Neural cell (in vitro differentiated cells): ENCODE measurements at regions not wholly inside any gene's neighbourhood (a gene's known extent, or its start where the extent isn't known, plus 50 kb on each side); places are given as distances from the start of the nearest gene placed in this dataset.

Experiments
- H2AFZ ChIP-seq: fragments of 200-600, 300-800 bp; sonication (generic), shearing (Covaris generic); 2 replicates; pipeline ENCODE4 v1.6.0; 2014; ENCODE audit warnings: low read depth, mild to moderate bottlenecking, antibody characterized with exemption, low read length, moderate library complexity
- H3F3A ChIP-seq: fragments of 200-600 bp; shearing (Covaris generic); 2 replicates; pipeline ENCODE4 v1.6.1; 2016; ENCODE audit warnings: mild to moderate bottlenecking, moderate library complexity, mixed read lengths, antibody characterized with exemption, low read length; ENCODE audit not compliant: insufficient read depth, poor library complexity, severe bottlenecking
- H3K27ac ChIP-seq: fragments of 200-600, 300-800 bp; sonication (generic), shearing (Covaris generic); 2 replicates; pipeline ENCODE4 v1.5.1; 2014; ENCODE audit warnings: mild to moderate bottlenecking, low read length, moderate library complexity
- H3K27me3 ChIP-seq: fragments of 300-800, 200-600 bp; sonication (generic), shearing (Covaris generic); 2 replicates; pipeline ENCODE4 v1.6.0; 2014; ENCODE audit warnings: mild to moderate bottlenecking, low read depth, low read length, moderate library complexity; ENCODE audit not compliant: insufficient read depth
- H3K36me3 ChIP-seq: fragments of 300-800, 200-600 bp; sonication (generic), shearing (Covaris generic); 2 replicates; pipeline ENCODE4 v1.5.1; 2014; ENCODE audit warnings: mild to moderate bottlenecking, antibody characterized with exemption, low read length, moderate library complexity; ENCODE audit not compliant: insufficient read depth
- H3K4me2 ChIP-seq: fragments of 300-800, 200-600 bp; sonication (generic), shearing (Covaris generic); 2 replicates; pipeline ENCODE4 v1.6.0; 2014; ENCODE audit warnings: mild to moderate bottlenecking, low read length
- H3K4me3 ChIP-seq: fragments of 300-800, 200-600 bp; sonication (generic), shearing (Covaris generic); 2 replicates; pipeline ENCODE4 v1.5.1; 2014; ENCODE audit warnings: mild to moderate bottlenecking, low read length, moderate library complexity
- H3K79me2 ChIP-seq: fragments of 200-600 bp; shearing (Covaris generic); replicated peaks from 2 replicates; pipeline ENCODE4 v1.6.0; 2014; ENCODE audit warnings: mild to moderate bottlenecking, low read length, moderate library complexity; ENCODE audit not compliant: insufficient read depth
- H3K9ac ChIP-seq: fragments of 300-800, 200-600 bp; sonication (generic), shearing (Covaris generic); 2 replicates; pipeline ENCODE4 v1.6.1; 2016; ENCODE audit warnings: mild to moderate bottlenecking, low read length, mixed read lengths
- H3K9me2 ChIP-seq: fragments of 200-600 bp; shearing (Covaris generic); 2 replicates; pipeline ENCODE4 v1.6.1; 2016; ENCODE audit warnings: mild to moderate bottlenecking, low read length, mixed read lengths; ENCODE audit not compliant: insufficient read depth
- H3K9me3 ChIP-seq: fragments of 200-600, 300-800 bp; sonication (generic), shearing (Covaris generic); 2 replicates; pipeline ENCODE4 v1.6.1; 2016; ENCODE audit warnings: mild to moderate bottlenecking, mixed run types, low read length, moderate library complexity, mixed read lengths
- H4K20me1 ChIP-seq: fragments of 200-600 bp; shearing (Covaris generic); 2 replicates; pipeline ENCODE4 v1.6.1; 2016; ENCODE audit warnings: mild to moderate bottlenecking, mixed run types; ENCODE audit not compliant: insufficient read depth
- EP300 ChIP-seq: fragments of 450-650 bp; conservative IDR thresholded peaks from 2 replicates; pipeline ENCODE4 v1.6.1; 2014; ENCODE audit warnings: antibody characterized with exemption, mild to moderate bottlenecking, moderate library complexity; ENCODE audit not compliant: poor library complexity, severe bottlenecking
- EZH2 ChIP-seq: fragments of 200-600, 300-800 bp; shearing (Covaris generic), sonication (generic); IDR thresholded peaks from 2 replicates; pipeline ENCODE4 v1.6.1; 2014; ENCODE audit warnings: antibody characterized with exemption, low read length, borderline replicate concordance, mild to moderate bottlenecking; ENCODE audit not compliant: insufficient read depth, poor library complexity, severe bottlenecking
- MXI1 ChIP-seq: fragments of 450-650 bp; conservative IDR thresholded peaks from 2 replicates; pipeline ENCODE4 v1.6.1; 2014; ENCODE audit warnings: antibody characterized with exemption, mild to moderate bottlenecking; ENCODE audit not compliant: poor library complexity, severe bottlenecking
- POLR2AphosphoS5 ChIP-seq: IDR thresholded peaks from 2 replicates; pipeline ENCODE4 v1.6.1; 2012
- RAD21 ChIP-seq: fragments of 450-650 bp; conservative IDR thresholded peaks from 2 replicates; pipeline ENCODE4 v1.6.1; 2014; ENCODE audit warnings: antibody characterized with exemption, mild to moderate bottlenecking, moderate library complexity
- SMC3 ChIP-seq: fragments of 450-650 bp; conservative IDR thresholded peaks from 2 replicates; pipeline ENCODE4 v1.6.1; 2014; ENCODE audit warnings: antibody characterized with exemption, mild to moderate bottlenecking, moderate library complexity; ENCODE audit not compliant: poor library complexity
- TAF1 ChIP-seq: IDR thresholded peaks from 2 replicates; pipeline ENCODE4 v1.6.1; 2012; ENCODE audit warnings: low read depth
- TF ChIP-seq, protein P1 (sequence below): IDR thresholded peaks from 2 replicates; pipeline ENCODE4 v1.6.1; 2012; ENCODE audit warnings: borderline replicate concordance
- TF ChIP-seq, protein P2 (sequence below): fragments of 450-650 bp; IDR thresholded peaks from 2 replicates; pipeline ENCODE4 v1.5.1; 2014; ENCODE audit warnings: antibody characterized with exemption, mild to moderate bottlenecking, moderate library complexity; ENCODE audit not compliant: poor library complexity, severe bottlenecking

DNA sequence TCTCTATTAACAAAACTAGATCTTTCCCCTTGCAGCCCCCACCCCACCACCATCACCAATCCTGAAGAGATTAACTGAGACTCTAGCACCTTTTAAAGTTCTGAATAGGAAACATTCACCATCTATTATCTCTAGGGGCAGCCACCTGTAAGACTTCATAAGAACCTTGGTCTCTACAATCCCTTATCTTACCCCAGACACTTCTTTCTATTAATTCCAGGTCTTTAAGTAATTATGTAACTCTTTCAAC is 180.2 kb upstream of the FBXL17 start:
- Histone ChIP-seq H3K9me2 (no peaks in the 10 kb centered on the region), H3K79me2 (no peaks in the 10 kb centered on the region), H3K4me2 (no peak overlapping the region), H3K4me3 (no peak overlapping the region), H3F3A (no peaks in the 10 kb centered on the region), H3K36me3 (no peaks in the 10 kb centered on the region), H4K20me1 (no peaks in the 10 kb centered on the region), H2AFZ (no peak overlapping the region), H3K9me3 (no peaks in the 10 kb centered on the region), H3K9ac (no peak overlapping the region), H3K27ac (no peak overlapping the region), H3K27me3 (no peaks in the 10 kb centered on the region)
- TF ChIP-seq TAF1 (no peak), EP300 (no peak), EZH2 (no peak)

DNA sequence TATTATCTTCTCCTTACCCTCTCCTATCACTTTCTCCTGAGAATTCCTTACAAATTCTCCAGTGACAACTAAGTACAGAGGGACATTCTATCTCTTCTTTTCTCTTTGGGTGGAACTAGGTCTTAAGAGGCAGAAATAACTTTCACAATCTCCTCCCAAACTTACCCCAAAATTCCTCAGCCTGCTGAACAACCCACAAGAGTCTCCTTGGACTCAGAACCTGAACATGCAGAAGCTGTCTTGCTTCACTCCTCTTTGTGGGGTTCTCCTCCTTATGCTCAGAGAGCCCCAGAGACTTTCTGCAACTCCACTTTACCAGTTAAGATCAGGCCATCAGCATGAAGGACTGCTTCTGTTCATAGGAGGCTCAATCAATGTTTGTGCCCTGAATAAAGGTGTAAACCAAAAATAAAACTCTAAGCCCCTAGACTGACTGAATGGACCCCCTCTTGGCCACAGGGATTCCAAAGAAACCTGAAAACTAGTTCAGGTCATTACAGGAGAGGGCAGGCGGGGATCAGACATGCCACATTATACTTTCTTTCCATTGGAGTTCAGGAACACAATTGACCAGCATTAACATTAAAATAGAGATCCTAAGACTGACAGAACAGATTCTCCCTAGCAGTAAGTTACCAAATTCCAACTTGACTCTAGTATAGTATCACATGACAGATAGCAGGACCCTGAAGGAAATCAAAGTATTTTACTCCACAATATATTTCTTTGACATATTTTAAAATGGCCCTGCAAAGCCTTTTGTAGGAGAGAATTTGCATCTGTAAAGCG is 179.7 kb upstream of the FBXL17 start:
- H3K9me2 ChIP-seq: no peaks in the 10 kb centered on the region
- no peaks in the 10 kb centered on the region for H3K27me3 ChIP-seq
- no peaks in the 10 kb centered on the region for H3K9me3 ChIP-seq
- H3K4me3 ChIP-seq: no peak overlapping the region
- no peaks in the 10 kb centered on the region for H3K36me3 ChIP-seq
- no peaks in the 10 kb centered on the region for H3K79me2 ChIP-seq
- H3K4me2 ChIP-seq: no peak overlapping the region
- TF ChIP-seq EZH2: no peak
- TF ChIP-seq SMC3: no peak
- TF ChIP-seq POLR2AphosphoS5: no peak
- no peak for TF ChIP-seq TAF1
- TF ChIP-seq EP300: no peak
- TF ChIP-seq, protein P1, sequence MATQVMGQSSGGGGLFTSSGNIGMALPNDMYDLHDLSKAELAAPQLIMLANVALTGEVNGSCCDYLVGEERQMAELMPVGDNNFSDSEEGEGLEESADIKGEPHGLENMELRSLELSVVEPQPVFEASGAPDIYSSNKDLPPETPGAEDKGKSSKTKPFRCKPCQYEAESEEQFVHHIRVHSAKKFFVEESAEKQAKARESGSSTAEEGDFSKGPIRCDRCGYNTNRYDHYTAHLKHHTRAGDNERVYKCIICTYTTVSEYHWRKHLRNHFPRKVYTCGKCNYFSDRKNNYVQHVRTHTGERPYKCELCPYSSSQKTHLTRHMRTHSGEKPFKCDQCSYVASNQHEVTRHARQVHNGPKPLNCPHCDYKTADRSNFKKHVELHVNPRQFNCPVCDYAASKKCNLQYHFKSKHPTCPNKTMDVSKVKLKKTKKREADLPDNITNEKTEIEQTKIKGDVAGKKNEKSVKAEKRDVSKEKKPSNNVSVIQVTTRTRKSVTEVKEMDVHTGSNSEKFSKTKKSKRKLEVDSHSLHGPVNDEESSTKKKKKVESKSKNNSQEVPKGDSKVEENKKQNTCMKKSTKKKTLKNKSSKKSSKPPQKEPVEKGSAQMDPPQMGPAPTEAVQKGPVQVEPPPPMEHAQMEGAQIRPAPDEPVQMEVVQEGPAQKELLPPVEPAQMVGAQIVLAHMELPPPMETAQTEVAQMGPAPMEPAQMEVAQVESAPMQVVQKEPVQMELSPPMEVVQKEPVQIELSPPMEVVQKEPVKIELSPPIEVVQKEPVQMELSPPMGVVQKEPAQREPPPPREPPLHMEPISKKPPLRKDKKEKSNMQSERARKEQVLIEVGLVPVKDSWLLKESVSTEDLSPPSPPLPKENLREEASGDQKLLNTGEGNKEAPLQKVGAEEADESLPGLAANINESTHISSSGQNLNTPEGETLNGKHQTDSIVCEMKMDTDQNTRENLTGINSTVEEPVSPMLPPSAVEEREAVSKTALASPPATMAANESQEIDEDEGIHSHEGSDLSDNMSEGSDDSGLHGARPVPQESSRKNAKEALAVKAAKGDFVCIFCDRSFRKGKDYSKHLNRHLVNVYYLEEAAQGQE: no peak
- no peak for TF ChIP-seq RAD21
- no peak for TF ChIP-seq MXI1
- H3K9ac ChIP-seq: no peak overlapping the region
- no peaks in the 10 kb centered on the region for H4K20me1 ChIP-seq
- no peaks in the 10 kb centered on the region for H3F3A ChIP-seq
- H2AFZ ChIP-seq: no peak overlapping the region
- H3K27ac ChIP-seq: no peak overlapping the region

DNA sequence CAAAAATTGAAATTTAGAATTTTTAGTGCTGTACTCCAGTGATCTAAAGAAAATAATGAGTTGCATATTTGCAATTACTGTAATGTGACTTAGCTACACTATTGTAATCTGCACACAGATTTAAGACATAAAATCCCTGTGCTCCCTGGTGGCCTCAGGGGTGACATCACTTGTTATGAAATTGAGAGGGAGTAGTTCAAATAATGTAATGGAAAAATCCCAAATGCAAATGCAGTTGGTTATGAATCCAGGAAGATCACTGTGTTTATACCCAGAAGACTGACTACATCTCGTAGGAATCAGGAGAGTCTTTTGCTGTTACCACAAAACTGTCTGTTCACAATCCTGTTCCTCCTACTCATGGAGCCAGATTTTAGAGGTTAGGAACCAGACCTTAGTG is 178.7 kb upstream of the FBXL17 start:
- Histone ChIP-seq H3K36me3 (no peaks in the 10 kb centered on the region), H3K9ac (no peak overlapping the region), H3K9me3 (no peaks in the 10 kb centered on the region), H3K79me2 (no peaks in the 10 kb centered on the region), H3K4me2 (no peak overlapping the region), H4K20me1 (no peaks in the 10 kb centered on the region), H3F3A (no peaks in the 10 kb centered on the region), H2AFZ (no peak overlapping the region), H3K27ac (no peak overlapping the region), H3K9me2 (no peaks in the 10 kb centered on the region), H3K4me3 (no peak overlapping the region), H3K27me3 (no peaks in the 10 kb centered on the region)
- TF ChIP-seq EP300: no peak
- TF ChIP-seq, protein P2, sequence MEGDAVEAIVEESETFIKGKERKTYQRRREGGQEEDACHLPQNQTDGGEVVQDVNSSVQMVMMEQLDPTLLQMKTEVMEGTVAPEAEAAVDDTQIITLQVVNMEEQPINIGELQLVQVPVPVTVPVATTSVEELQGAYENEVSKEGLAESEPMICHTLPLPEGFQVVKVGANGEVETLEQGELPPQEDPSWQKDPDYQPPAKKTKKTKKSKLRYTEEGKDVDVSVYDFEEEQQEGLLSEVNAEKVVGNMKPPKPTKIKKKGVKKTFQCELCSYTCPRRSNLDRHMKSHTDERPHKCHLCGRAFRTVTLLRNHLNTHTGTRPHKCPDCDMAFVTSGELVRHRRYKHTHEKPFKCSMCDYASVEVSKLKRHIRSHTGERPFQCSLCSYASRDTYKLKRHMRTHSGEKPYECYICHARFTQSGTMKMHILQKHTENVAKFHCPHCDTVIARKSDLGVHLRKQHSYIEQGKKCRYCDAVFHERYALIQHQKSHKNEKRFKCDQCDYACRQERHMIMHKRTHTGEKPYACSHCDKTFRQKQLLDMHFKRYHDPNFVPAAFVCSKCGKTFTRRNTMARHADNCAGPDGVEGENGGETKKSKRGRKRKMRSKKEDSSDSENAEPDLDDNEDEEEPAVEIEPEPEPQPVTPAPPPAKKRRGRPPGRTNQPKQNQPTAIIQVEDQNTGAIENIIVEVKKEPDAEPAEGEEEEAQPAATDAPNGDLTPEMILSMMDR: no peak
- no peak for TF ChIP-seq SMC3
- no peak for TF ChIP-seq MXI1
- TF ChIP-seq POLR2AphosphoS5: no peak
- TF ChIP-seq, protein P1: no peak
- no peak for TF ChIP-seq RAD21
- TF ChIP-seq TAF1: no peak
- no peak for TF ChIP-seq EZH2
